GM12878 (cell line): ENCODE measurements at regions not wholly inside any gene's neighbourhood (a gene's known extent, or its start where the extent isn't known, plus 50 kb on each side); places are given as distances from the start of the nearest gene placed in this dataset.
"Not testable (repeated sequence)": the region's sequence is repeated elsewhere in the genome, so short reads cannot be mapped to it uniquely, and the experiment has no call there.

Source experiments
- ATAC-seq: fragments of 200-7000 bp; cut with Tn5 transposase; 3 replicates; pipeline ENCODE4 v1.9.1; 2020; ENCODE audit warnings: mild to moderate bottlenecking, moderate library complexity
- BruUV-seq: library from RNA; stranded (reverse); fragments of 400-500 nt; replicated peaks from 2 replicates; lab custom pipeline; 2021; lab: Mats Ljungman, UMichigan
- CTCF ChIA-PET: fragments of 300-600 bp; sonication (Branson Sonifier 250); formaldehyde crosslinking; extraction: SDS; loops from one replicate; lab custom pipeline; 2021; ENCODE audit warnings: inconsistent platforms; lab: Yijun Ruan, JAX
- POLR2A ChIA-PET: fragments of 350-600 bp; formaldehyde crosslinking; extraction: SDS; loops from one replicate; lab custom pipeline; 2021; ENCODE audit warnings: inconsistent platforms; lab: Charles Lee
- RAD21 ChIA-PET: fragments of 300-600 bp; sonication (Branson Sonifier 250); formaldehyde crosslinking; loops from one replicate; lab custom pipeline; 2023; ENCODE audit warnings: antibody characterized with exemption; ENCODE audit not compliant: unreplicated experiment; lab: Charles Lee
- SMC1A ChIA-PET: fragments of 300-600 bp; sonication (Branson Sonifier 250); formaldehyde crosslinking; loops from one replicate; lab custom pipeline; 2023; ENCODE audit not compliant: unreplicated experiment, uncharacterized antibody; lab: Charles Lee
- DNase-seq: peaks from one replicate; pipeline ENCODE4 v3.0.0-alpha.2; 2011; ENCODE audit warnings: low read depth, low spot score
- FAIRE-seq: peaks from 3 replicates; lab custom pipeline; 2011; peaks lifted over from hg19 to GRCh38; lab: Jason Lieb, UNC
- H2AFZ ChIP-seq: 2 replicates; pipeline ENCODE4 v1.6.0; 2011; ENCODE audit warnings: low read depth, low read length, control low read depth; ENCODE audit not compliant: control insufficient read depth
- H3K27ac ChIP-seq: 2 replicates; pipeline ENCODE4 v1.5.1; 2011; ENCODE audit warnings: control low read depth; ENCODE audit not compliant: control insufficient read depth, insufficient read depth
- H3K27me3 ChIP-seq, 2 experiments: replicated peaks in 1 of 2; 2 replicates each; pipeline versions ENCODE4 v1.6.0 to v1.6.1; 2011; ENCODE audit warnings: low read length in 1 of 2; ENCODE audit not compliant: control insufficient read depth in 2 of 2, insufficient read depth in 2 of 2
- H3K36me3 ChIP-seq, 2 experiments: 2 replicates each; pipeline ENCODE4 v1.5.1; 2011; ENCODE audit warnings: low read length in 1 of 2; ENCODE audit not compliant: control insufficient read depth in 2 of 2, insufficient read depth in 2 of 2
- H3K4me1 ChIP-seq: 2 replicates; pipeline ENCODE4 v1.6.1; 2011; ENCODE audit warnings: mild to moderate bottlenecking, low read length, moderate library complexity, mixed read lengths; ENCODE audit not compliant: control insufficient read depth, insufficient read depth
- H3K4me2 ChIP-seq: 2 replicates; pipeline ENCODE4 v1.6.0; 2011; ENCODE audit warnings: control low read depth; ENCODE audit not compliant: control insufficient read depth, insufficient read depth
- H3K4me3 ChIP-seq: fragments of 200-600 bp; sonication (generic); 2 replicates; pipeline ENCODE4 v1.5.1; 2016
- H3K79me2 ChIP-seq: 2 replicates; pipeline ENCODE4 v1.6.0; 2011; ENCODE audit warnings: low read length; ENCODE audit not compliant: control insufficient read depth, insufficient read depth
- H3K9ac ChIP-seq: 2 replicates; pipeline ENCODE4 v1.8.0; 2011; ENCODE audit warnings: low read length, control low read depth, mixed read lengths; ENCODE audit not compliant: control insufficient read depth, insufficient read depth
- H3K9me3 ChIP-seq: replicated peaks from 3 replicates; pipeline ENCODE4 v1.5.1; 2011; ENCODE audit warnings: mild to moderate bottlenecking, low read length; ENCODE audit not compliant: control insufficient read depth, insufficient read depth
- H4K20me1 ChIP-seq: 2 replicates; pipeline ENCODE4 v1.6.0; 2011; ENCODE audit not compliant: control insufficient read depth, insufficient read depth
- ATF7 ChIP-seq: fragments of 450-650 bp; IDR thresholded peaks from 2 replicates; pipeline ENCODE4 v1.6.1; 2016; ENCODE audit warnings: low read depth, mild to moderate bottlenecking
- CHD2 ChIP-seq: IDR thresholded peaks from 2 replicates; pipeline ENCODE4 v1.6.1; 2011; ENCODE audit warnings: low read depth, low read length, improper control_type of control experiment, borderline replicate concordance
- FOXK2 ChIP-seq: fragments of 450-650 bp; IDR thresholded peaks from 2 replicates; pipeline ENCODE4 v1.6.1; 2017; ENCODE audit warnings: mild to moderate bottlenecking, moderate library complexity
- IRF5 ChIP-seq: fragments of 450-650 bp; IDR thresholded peaks from 2 replicates; pipeline ENCODE4 v1.6.1; 2017; ENCODE audit warnings: borderline replicate concordance
- PAX8 ChIP-seq: fragments of 450-650 bp; IDR thresholded peaks from 2 replicates; pipeline ENCODE4 v1.6.1; 2017; ENCODE audit warnings: mild to moderate bottlenecking, moderate library complexity
- SIN3A ChIP-seq: IDR thresholded peaks from 2 replicates; pipeline ENCODE4 v1.6.1; 2012; ENCODE audit warnings: low read depth, low read length, improper control_type of control experiment
- ZBTB11 ChIP-seq: fragments of 450-650 bp; formaldehyde crosslinking; IDR thresholded peaks from 2 replicates; pipeline ENCODE4 v1.5.0; 2022; ENCODE audit warnings: mild to moderate bottlenecking, missing genetic modification characterization
- WGBS: methylation state at CpG from one replicate; pipeline ENCODE4 v1.1.6; 2016; ENCODE audit warnings: low lambda C conversion rate; ENCODE audit not compliant: insufficient replicate concordance, insufficient coverage; ENCODE audit errors: missing lambda C conversion rate; 5-methylcytosine and 5-hydroxymethylcytosine counted together
- in situ Hi-C: fragments of 300-500 bp; cut with MboI; formaldehyde crosslinking; loops from 9 replicates; pipeline ENCODE4 v1.14.3; 2018; ENCODE audit warnings: mixed read lengths
- intact Hi-C: fragments of 100-400 bp; cut with micrococcal nuclease; formaldehyde crosslinking; loops from one replicate; pipeline ENCODE4 v1.14.2; 2022; ENCODE audit not compliant: unreplicated experiment

DNA sequence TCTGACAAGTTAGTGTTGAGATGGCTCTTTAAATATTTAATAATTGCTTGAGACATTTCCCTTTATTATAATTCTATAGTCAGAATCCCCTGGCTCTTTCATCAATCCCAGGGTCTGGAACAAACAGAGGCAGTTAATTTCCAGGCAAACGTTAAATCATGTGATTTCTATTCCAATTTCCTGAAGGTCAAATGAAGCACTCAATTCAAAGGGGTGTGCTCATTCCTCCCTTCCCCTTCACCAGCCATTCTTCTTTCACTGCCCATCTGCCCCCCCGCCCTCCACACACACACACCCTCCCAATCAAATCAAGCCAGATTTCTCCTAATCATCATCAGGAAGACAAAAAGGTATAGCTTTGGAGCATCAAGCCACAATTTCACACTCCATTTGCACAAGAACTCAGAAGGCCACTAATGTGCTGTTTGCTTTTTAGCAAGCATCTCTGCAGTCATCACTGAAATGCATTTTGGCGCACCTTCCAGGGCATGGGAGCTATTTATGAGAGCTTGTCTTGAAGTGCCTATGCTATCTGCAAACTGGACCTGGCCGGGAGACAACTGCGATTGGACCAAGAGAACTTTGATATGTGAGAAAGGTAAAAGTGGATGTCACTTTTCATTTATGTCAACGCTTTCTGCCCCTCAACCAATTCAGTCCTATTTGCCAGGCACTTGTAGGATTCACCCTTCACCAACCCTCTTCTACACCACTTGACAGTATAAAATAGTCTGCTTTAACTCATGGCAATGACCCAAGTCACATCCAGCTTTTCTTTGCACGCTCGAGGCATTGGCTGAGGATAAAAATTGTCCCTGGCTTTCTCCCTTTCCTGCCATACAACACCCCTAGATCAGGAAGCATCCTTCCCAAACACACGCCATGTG, 315.1 kb upstream of the API5 start (continued):
- TF ChIP-seq ZBTB11 (no peak), PAX8 (no peak), SIN3A (no peak), CHD2 (no peak), IRF5 (no peak), ATF7 (no peak), FOXK2 (no peak)
- TF ChIP-seq, all 136 proteins: peak for 0

GRCh38 chr11:43004879-43005278, 306.9 kb upstream of the API5 start:
- intact Hi-C loops, ATAC-seq, H4K20me1 ChIP-seq, H3K4me3 ChIP-seq, H2AFZ ChIP-seq, CTCF ChIA-PET, BruUV-seq, H3K9ac ChIP-seq, FAIRE-seq, H3K27ac ChIP-seq, SMC1A ChIA-PET, DNase-seq, H3K36me3 ChIP-seq, RAD21 ChIA-PET, H3K4me1 ChIP-seq, H3K9me3 ChIP-seq, in situ Hi-C loops, H3K4me2 ChIP-seq, H3K79me2 ChIP-seq, POLR2A ChIA-PET, H3K27me3 ChIP-seq: not testable (repeated sequence)
- WGBS, result 42% methylated on average over 10 of the region's 10 CpGs
